Cardiac fibroblast (primary cell): ENCODE measurements at regions not wholly inside any gene's neighbourhood (a gene's known extent, or its start where the extent isn't known, plus 50 kb on each side); places are given as distances from the start of the nearest gene placed in this dataset.

Experiments
- DNase-seq, 2 donors: peaks; one replicate each; pipeline versions ENCODE4 v3.0.0 to v3.0.0-alpha.2; 2010; ENCODE audit warnings: low read depth in 2 of 2
- H3K4me3 ChIP-seq, 2 donors: replicated peaks in 1 of 2; 1 replicate in 1 of 2; 2 replicates in 1 of 2; pipeline ENCODE4 v1.5.1; 2011; ENCODE audit warnings: low read depth in 2 of 2, low read length in 2 of 2, mild to moderate bottlenecking in 2 of 2, moderate library complexity in 1 of 2
- CTCF ChIP-seq: IDR thresholded peaks from one replicate; pipeline ENCODE4 v1.5.1; 2011; ENCODE audit warnings: low read depth, mild to moderate bottlenecking, low read length, inconsistent platforms

- DNase-seq = no peak
- no peak for TF ChIP-seq CTCF
- H3K4me3 ChIP-seq = no peak overlapping the region
These were observed 1219.9 kb upstream of the SORCS1 start for GRCh38 chr10:108384378-108384777.

GRCh38 chr10:108378779-108379178, 1214.3 kb upstream of the SORCS1 start:
- TF ChIP-seq CTCF = no peak
- no peak overlapping the region for H3K4me3 ChIP-seq
- DNase-seq = no peak

GRCh38 chr10:108375691-108376090, 1211.2 kb upstream of the SORCS1 start:
- DNase-seq = peak; percentile 2 to 12
- no peak overlapping the region for H3K4me3 ChIP-seq
- no peak for TF ChIP-seq CTCF

- TF ChIP-seq CTCF = no peak
- no peak for DNase-seq
- H3K4me3 ChIP-seq = no peak overlapping the region
These were observed 1210.5 kb upstream of the SORCS1 start for GRCh38 chr10:108374991-108375390.

GRCh38 chr10:108365541-108365940, 1201.0 kb upstream of the SORCS1 start:
- H3K4me3 ChIP-seq = no peak overlapping the region
- no peak for TF ChIP-seq CTCF
- DNase-seq = no peak

GRCh38 chr10:108363576-108363975, 1199.1 kb upstream of the SORCS1 start:
- H3K4me3 ChIP-seq = no peak overlapping the region
- TF ChIP-seq CTCF = no peak
- DNase-seq = no peak

- no peak overlapping the region for H3K4me3 ChIP-seq
- DNase-seq = no peak
- no peak for TF ChIP-seq CTCF
These were observed 1198.5 kb upstream of the SORCS1 start for GRCh38 chr10:108362961-108363360.
